AG04449 (cell line): ENCODE measurements at regions not wholly inside any gene's neighbourhood (a gene's known extent, or its start where the extent isn't known, plus 50 kb on each side); places are given as distances from the start of the nearest gene placed in this dataset.

ENCODE experiments used
- CTCF ChIA-PET: fragments of 350-600 bp; formaldehyde crosslinking; extraction: SDS; loops from one replicate; lab custom pipeline; 2021; ENCODE audit warnings: antibody characterized with exemption; lab: Yijun Ruan, JAX
- POLR2A ChIA-PET: fragments of 400-600, 350-600 bp; formaldehyde crosslinking; extraction: SDS; loops from one replicate; lab custom pipeline; 2020; ENCODE audit warnings: antibody characterized with exemption, inconsistent platforms; lab: Yijun Ruan, JAX
- DNase-seq: peaks from one replicate; pipeline ENCODE4 v3.0.0-alpha.2; 2010; ENCODE audit warnings: low read depth, low spot score
- H3K4me3 ChIP-seq: 2 replicates; pipeline ENCODE4 v1.5.1; 2011; ENCODE audit warnings: low read depth, mild to moderate bottlenecking, control low read depth, low read length
- TF ChIP-seq, protein P1 (sequence below): IDR thresholded peaks from one replicate; pipeline ENCODE4 v1.5.1; 2011; ENCODE audit warnings: mild to moderate bottlenecking, moderate library complexity, low read length, control low read depth, inconsistent platforms; ENCODE audit not compliant: insufficient read depth; ENCODE audit errors: missing control alignments

DNA sequence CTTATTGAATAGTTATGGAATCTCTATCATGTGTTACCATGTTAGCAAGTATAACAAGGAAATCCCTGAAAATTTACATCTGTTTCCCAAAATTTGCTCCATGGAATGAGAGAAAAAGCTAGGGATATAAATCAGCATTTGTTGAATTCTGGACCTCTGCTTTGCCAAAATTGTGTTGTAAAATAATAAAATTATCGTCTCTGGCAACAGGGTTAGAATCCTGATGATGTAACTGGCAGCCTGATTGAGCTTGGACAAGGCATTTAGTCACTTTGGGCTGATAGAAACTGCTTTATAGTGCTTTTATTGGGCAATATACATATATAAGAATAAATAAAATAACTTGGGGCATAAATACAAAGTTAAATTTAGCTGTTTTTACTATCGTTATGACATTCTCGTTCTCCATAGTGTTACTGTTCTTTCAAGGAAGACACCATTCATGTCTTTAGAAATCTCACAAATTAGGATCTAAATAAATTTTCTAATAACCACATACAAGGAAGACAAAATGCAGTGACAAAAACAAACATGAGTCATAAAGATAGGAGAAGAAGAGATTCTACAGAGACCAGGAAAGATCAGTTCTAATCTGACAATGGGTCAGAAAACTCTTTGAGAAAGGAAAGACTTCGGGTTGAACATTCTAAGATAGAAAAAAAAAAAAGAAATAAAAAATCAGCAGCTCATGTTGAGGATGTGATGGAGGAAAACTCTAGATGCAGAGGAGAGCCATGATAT, 145.0 kb upstream of the CDH10 start:
- H3K4me3 ChIP-seq, result no peak overlapping the region
- no peak for DNase-seq
- CTCF ChIA-PET, result no interaction called here
- POLR2A ChIA-PET, result interaction anchor here (1.2 kb wide), 1 partner anchor 14 kb away, joined by 4 read pairs; no protein-coding TSS in a partner anchor
- TF ChIP-seq, protein P1, sequence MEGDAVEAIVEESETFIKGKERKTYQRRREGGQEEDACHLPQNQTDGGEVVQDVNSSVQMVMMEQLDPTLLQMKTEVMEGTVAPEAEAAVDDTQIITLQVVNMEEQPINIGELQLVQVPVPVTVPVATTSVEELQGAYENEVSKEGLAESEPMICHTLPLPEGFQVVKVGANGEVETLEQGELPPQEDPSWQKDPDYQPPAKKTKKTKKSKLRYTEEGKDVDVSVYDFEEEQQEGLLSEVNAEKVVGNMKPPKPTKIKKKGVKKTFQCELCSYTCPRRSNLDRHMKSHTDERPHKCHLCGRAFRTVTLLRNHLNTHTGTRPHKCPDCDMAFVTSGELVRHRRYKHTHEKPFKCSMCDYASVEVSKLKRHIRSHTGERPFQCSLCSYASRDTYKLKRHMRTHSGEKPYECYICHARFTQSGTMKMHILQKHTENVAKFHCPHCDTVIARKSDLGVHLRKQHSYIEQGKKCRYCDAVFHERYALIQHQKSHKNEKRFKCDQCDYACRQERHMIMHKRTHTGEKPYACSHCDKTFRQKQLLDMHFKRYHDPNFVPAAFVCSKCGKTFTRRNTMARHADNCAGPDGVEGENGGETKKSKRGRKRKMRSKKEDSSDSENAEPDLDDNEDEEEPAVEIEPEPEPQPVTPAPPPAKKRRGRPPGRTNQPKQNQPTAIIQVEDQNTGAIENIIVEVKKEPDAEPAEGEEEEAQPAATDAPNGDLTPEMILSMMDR, result no peak

DNA sequence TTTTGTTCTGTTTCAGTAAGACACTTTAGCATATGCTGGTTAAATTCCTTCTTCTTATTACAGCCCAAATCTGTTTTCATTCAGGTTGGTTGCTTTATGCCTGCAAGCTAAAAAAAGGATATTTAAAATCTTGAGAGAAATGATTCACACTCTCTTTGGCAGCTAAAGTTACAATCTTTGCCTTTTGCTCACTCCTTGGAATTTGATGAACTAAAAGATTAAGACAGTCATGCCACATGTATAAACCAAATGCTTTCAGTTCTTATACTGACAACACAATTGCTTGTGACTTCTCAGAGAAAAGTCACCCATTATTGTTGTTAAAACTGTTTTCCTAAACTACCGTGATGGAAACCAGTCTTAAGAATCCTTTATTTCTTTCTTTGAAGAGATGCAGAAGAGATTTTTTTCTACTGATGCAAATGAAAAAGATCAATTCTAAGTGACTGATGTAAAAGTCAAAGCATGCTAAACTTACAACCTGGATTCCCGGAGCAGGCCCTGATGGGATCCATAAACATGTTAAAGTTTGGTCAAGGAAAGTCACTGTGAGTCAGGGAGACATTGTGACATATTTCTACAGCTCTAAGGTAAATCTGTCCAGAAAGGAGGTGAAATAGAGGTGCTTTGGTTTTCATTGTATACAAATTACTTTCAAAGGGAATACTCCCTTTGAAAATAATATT, 144.2 kb upstream of the CDH10 start:
- no peak overlapping the region for H3K4me3 ChIP-seq
- peak; percentile 77 for DNase-seq
- TF ChIP-seq, protein P1, result no peak
- POLR2A ChIA-PET, result interaction anchor here (1.2 kb wide), 1 partner anchor 15 kb away, joined by 4 read pairs; no protein-coding TSS in a partner anchor
- CTCF ChIA-PET, result no interaction called here

DNA sequence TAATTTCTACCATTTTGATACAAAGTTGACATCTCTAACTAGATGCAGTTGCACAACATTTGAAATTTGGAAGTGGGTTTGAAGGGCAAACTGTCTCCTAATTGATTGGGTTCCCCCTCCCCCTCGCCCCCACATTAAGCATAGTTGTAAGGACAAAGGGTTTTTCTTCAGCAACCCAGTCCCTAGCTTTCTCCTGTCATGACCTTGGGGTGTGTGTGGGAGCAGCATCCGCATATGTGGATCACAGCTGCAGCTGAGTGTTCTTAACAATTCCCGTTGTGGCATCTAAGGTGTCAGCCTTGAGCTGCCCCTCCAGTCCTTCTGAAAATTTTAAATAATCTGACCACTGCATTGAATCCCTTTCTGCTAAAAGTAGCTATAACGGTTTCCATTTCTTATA, 141.3 kb upstream of the CDH10 start:
- DNase-seq, result no peak
- no peak overlapping the region for H3K4me3 ChIP-seq
- ChIA-PET CTCF (no interaction called here), POLR2A (no interaction called here)
- TF ChIP-seq, protein P1, result no peak

DNA sequence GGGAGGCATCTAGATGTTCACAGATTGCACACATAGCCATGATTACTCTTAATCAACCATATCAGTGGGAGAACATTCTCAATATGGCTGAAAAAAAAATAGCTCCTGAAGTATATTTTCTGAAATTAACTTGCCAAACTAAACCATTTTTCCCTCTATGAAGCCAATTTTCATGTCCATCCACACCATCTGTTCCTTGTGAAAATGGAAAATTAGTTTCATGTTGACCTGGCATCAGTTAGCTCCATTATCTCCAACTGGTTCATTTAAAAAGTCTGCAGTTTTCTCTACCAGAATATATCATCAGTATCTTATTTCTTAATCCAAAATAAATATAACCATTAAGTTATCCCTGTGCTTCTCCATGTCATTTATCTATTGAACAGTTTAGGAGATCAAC, 138.8 kb upstream of the CDH10 start:
- H3K4me3 ChIP-seq, result no peak overlapping the region
- no peak for DNase-seq
- TF ChIP-seq, protein P1, result no peak
- POLR2A ChIA-PET, result no interaction called here
- CTCF ChIA-PET, result no interaction called here

DNA sequence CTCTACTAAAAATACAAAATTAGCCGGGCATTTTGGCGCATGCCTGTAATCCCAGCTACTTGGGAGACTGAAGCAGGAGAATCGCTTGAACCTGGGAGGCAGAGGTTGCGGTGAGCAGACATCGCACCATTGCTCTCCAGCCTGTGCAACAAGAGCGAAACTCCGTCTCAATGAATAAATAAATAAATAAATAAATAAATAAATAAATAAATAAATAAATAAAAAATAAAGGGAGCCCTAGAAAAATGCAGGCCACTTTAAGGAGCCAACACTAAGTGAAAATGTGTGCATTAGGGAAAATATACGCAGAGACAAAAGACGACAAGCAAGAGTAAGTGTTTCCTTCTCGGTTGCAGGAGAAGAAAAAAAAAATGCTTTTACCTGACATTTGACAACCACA, 132.6 kb upstream of the CDH10 start:
- TF ChIP-seq, protein P1, result no peak
- H3K4me3 ChIP-seq, result no peak overlapping the region
- DNase-seq, result no peak
- ChIA-PET CTCF (no interaction called here), POLR2A (no interaction called here)

DNA sequence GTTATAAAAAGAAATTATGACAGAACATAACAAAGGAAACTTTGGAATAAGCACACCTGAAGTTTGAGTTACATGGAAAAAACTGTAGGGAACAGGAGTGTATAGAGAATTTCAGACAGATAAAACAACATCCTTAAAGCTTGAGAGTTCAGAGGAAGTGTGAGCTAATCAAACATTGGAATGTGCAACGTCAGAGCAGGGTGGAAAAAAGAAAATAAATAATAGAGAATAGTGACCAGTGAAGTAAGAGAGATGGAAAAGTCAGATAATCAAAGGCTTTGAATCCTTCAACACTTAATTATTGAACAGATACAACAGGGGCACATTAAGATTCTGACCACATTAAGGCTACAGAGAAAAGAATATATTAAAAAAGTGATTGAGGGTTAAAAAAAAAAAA, 128.5 kb upstream of the CDH10 start:
- CTCF ChIA-PET, result no interaction called here
- H3K4me3 ChIP-seq, result no peak overlapping the region
- no peak for DNase-seq
- POLR2A ChIA-PET, result no interaction called here
- TF ChIP-seq, protein P1, result no peak
